Stomach (tissue), 4 donors: ENCODE measurements at regions not wholly inside any gene's neighbourhood (a gene's known extent, or its start where the extent isn't known, plus 50 kb on each side); places are given as distances from the start of the nearest gene placed in this dataset.

Experiments used
- POLR2AphosphoS5 ChIP-seq, 3 donors: sonication (generic); formaldehyde crosslinking; IDR thresholded peaks; one replicate each; pipeline ENCODE4 v1.6.1; 2016; ENCODE audit warnings: antibody characterized with exemption in 3 of 3
- TF ChIP-seq, protein P1 (sequence below), 7 experiments: fragments of 450-650 bp in 4 of 7; fragments of 200-600 bp in 3 of 7; sonication (generic) in 3 of 7; IDR thresholded peaks; one replicate each; pipeline ENCODE4 v1.5.1; 2016 to 2019; ENCODE audit warnings: antibody characterized with exemption in 7 of 7, control low read depth in 2 of 7, mild to moderate bottlenecking in 1 of 7

DNA sequence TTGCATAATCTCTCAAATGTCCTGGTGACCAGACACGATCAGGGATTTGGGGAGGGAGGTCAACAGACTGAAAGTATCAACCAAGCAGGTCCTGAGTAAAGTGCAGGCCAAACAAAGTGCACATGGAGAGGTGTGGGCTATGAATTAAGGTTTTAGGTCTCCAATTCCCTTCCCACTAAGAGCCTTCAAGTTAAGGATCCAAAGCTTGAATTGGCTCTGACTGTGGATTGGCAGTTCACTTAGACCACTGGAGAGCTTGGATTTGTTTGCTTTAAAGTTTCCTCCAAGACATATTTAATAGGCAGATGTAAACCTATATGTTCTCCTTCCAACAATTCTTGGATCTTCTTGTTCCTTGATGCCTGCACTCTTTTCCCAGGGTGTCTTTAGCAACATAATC, 129.6 kb upstream of the IGF1 start:
- TF ChIP-seq, protein P1, sequence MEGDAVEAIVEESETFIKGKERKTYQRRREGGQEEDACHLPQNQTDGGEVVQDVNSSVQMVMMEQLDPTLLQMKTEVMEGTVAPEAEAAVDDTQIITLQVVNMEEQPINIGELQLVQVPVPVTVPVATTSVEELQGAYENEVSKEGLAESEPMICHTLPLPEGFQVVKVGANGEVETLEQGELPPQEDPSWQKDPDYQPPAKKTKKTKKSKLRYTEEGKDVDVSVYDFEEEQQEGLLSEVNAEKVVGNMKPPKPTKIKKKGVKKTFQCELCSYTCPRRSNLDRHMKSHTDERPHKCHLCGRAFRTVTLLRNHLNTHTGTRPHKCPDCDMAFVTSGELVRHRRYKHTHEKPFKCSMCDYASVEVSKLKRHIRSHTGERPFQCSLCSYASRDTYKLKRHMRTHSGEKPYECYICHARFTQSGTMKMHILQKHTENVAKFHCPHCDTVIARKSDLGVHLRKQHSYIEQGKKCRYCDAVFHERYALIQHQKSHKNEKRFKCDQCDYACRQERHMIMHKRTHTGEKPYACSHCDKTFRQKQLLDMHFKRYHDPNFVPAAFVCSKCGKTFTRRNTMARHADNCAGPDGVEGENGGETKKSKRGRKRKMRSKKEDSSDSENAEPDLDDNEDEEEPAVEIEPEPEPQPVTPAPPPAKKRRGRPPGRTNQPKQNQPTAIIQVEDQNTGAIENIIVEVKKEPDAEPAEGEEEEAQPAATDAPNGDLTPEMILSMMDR (IDR thresholded peaks at IDR 0.05), result no peak
- TF ChIP-seq POLR2AphosphoS5 (IDR thresholded peaks at IDR 0.05), result no peak
